Uterus (tissue), 3 donors: ENCODE measurements at regions not wholly inside any gene's neighbourhood (a gene's known extent, or its start where the extent isn't known, plus 50 kb on each side); places are given as distances from the start of the nearest gene placed in this dataset.
"Not testable (repeated sequence)": the region's sequence is repeated elsewhere in the genome, so short reads cannot be mapped to it uniquely, and the experiment has no call there.

Experiments used
- DNase-seq, 2 donors: peaks; one replicate each; pipeline ENCODE4 v3.0.0-alpha.2; 2019 to 2020
- H3K27ac ChIP-seq, 2 donors: fragments of 200-600 bp; sonication (generic); 1 replicate in 1 of 2; 2 replicates in 1 of 2; pipeline ENCODE4 v1.5.1; 2016 to 2018
- H3K27me3 ChIP-seq, 2 donors: fragments of 200-600 bp; sonication (generic); one replicate each; pipeline ENCODE4 v1.5.1; 2018 to 2019; ENCODE audit warnings: control low read depth in 1 of 2
- H3K36me3 ChIP-seq, 2 donors: fragments of 200-600 bp; sonication (generic); one replicate each; pipeline ENCODE4 v1.5.1; 2019; ENCODE audit warnings: control low read depth in 1 of 2
- H3K4me1 ChIP-seq, 2 donors: fragments of 200-600 bp; sonication (generic); one replicate each; pipeline ENCODE4 v1.5.1; 2018 to 2019; ENCODE audit warnings: control low read depth in 1 of 2
- H3K4me3 ChIP-seq, 2 donors: fragments of 200-600 bp; sonication (generic); 1 replicate in 1 of 2; 2 replicates in 1 of 2; pipeline ENCODE4 v1.5.1; 2018 to 2019; ENCODE audit warnings: mild to moderate bottlenecking in 1 of 2
- H3K9me3 ChIP-seq, 2 donors: fragments of 200-600 bp; sonication (generic); one replicate each; pipeline ENCODE4 v1.5.1; 2019; ENCODE audit warnings: control low read depth in 1 of 2
- POLR2A ChIP-seq, 2 donors: fragments of 450-650 bp; IDR thresholded peaks; one replicate each; pipeline ENCODE4 v1.6.1; 2016; ENCODE audit warnings: antibody characterized with exemption in 2 of 2, mild to moderate bottlenecking in 1 of 2, moderate library complexity in 1 of 2
- intact Hi-C: fragments of 100-400 bp; cut with DNase I; formaldehyde crosslinking; loops from one replicate; pipeline ENCODE4 v1.15.1; 2023; ENCODE audit warnings: low total_unique reads
- TF ChIP-seq, protein P1 (sequence below), 4 experiments: fragments of 200-600 bp in 2 of 4; fragments of 450-650 bp in 2 of 4; sonication (generic) in 2 of 4; IDR thresholded peaks; one replicate each; pipeline ENCODE4 v1.5.1; 2016 to 2019; ENCODE audit warnings: antibody characterized with exemption in 4 of 4, mild to moderate bottlenecking in 2 of 4, moderate library complexity in 1 of 4
- donor health status: DM: yes; HTN: yes; CAD: no.

- intact Hi-C loops, result no loop called here
- H3K36me3 ChIP-seq, result no peaks in the 10 kb centered on the region
- no peak overlapping the region for H3K4me3 ChIP-seq
- H3K4me1 ChIP-seq, result no peaks in the 10 kb centered on the region
- H3K27ac ChIP-seq, result no peak overlapping the region
- peak; percentile 21 to 46 for DNase-seq
- TF ChIP-seq, protein P1, sequence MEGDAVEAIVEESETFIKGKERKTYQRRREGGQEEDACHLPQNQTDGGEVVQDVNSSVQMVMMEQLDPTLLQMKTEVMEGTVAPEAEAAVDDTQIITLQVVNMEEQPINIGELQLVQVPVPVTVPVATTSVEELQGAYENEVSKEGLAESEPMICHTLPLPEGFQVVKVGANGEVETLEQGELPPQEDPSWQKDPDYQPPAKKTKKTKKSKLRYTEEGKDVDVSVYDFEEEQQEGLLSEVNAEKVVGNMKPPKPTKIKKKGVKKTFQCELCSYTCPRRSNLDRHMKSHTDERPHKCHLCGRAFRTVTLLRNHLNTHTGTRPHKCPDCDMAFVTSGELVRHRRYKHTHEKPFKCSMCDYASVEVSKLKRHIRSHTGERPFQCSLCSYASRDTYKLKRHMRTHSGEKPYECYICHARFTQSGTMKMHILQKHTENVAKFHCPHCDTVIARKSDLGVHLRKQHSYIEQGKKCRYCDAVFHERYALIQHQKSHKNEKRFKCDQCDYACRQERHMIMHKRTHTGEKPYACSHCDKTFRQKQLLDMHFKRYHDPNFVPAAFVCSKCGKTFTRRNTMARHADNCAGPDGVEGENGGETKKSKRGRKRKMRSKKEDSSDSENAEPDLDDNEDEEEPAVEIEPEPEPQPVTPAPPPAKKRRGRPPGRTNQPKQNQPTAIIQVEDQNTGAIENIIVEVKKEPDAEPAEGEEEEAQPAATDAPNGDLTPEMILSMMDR (IDR thresholded peaks at IDR 0.05), result peak; percentile 73 to 93 (median 80)
- no peak for TF ChIP-seq POLR2A (IDR thresholded peaks at IDR 0.05)
- H3K9me3 ChIP-seq, result no peaks in the 10 kb centered on the region
- no peaks in the 10 kb centered on the region for H3K27me3 ChIP-seq
Observed at GRCh38 chr4:18689308-18690115, 668.0 kb upstream of the LCORL start.

- H3K27ac ChIP-seq, H3K36me3 ChIP-seq, DNase-seq, H3K4me3 ChIP-seq, H3K4me1 ChIP-seq, intact Hi-C loops, H3K27me3 ChIP-seq, H3K9me3 ChIP-seq: not testable (repeated sequence)
Observed at GRCh38 chr4:18688351-18688750, 666.8 kb upstream of the LCORL start.

GRCh38 chr4:18686338-18687037 lies 664.9 kb upstream of the LCORL start:
- no peak for DNase-seq
- H3K36me3 ChIP-seq, result no peaks in the 10 kb centered on the region
- H3K4me1 ChIP-seq, result no peaks in the 10 kb centered on the region
- no peak overlapping the region for H3K4me3 ChIP-seq
- no peak overlapping the region for H3K27ac ChIP-seq
- H3K27me3 ChIP-seq, result no peaks in the 10 kb centered on the region
- intact Hi-C loops, result no loop called here
- TF ChIP-seq POLR2A (IDR thresholded peaks at IDR 0.05), result no peak
- TF ChIP-seq, protein P1 (IDR thresholded peaks at IDR 0.05), result no peak
- no peaks in the 10 kb centered on the region for H3K9me3 ChIP-seq

- intact Hi-C loops, result no loop called here
- no peak for DNase-seq
- Histone ChIP-seq H3K36me3 (no peaks in the 10 kb centered on the region), H3K4me3 (no peak overlapping the region), H3K9me3 (no peaks in the 10 kb centered on the region), H3K27ac (no peak overlapping the region), H3K27me3 (no peaks in the 10 kb centered on the region), H3K4me1 (no peaks in the 10 kb centered on the region)
- TF ChIP-seq POLR2A (IDR thresholded peaks at IDR 0.05), result no peak
- TF ChIP-seq, protein P1 (IDR thresholded peaks at IDR 0.05), result no peak
Observed at GRCh38 chr4:18684932-18685331, 663.4 kb upstream of the LCORL start.

- Histone ChIP-seq H3K27ac (no peak overlapping the region), H3K9me3 (no peaks in the 10 kb centered on the region), H3K4me3 (no peak overlapping the region), H3K4me1 (no peaks in the 10 kb centered on the region), H3K27me3 (no peaks in the 10 kb centered on the region), H3K36me3 (no peaks in the 10 kb centered on the region)
- TF ChIP-seq, protein P1 (IDR thresholded peaks at IDR 0.05), result no peak
- TF ChIP-seq POLR2A (IDR thresholded peaks at IDR 0.05), result no peak
- DNase-seq, result no peak
- intact Hi-C loops, result no loop called here
Observed at GRCh38 chr4:18676526-18676915, 655.0 kb upstream of the LCORL start.
